HG02588 (cell line): ENCODE measurements at regions not wholly inside any gene's neighbourhood (a gene's known extent, or its start where the extent isn't known, plus 50 kb on each side); places are given as distances from the start of the nearest gene placed in this dataset.
"Not testable (repeated sequence)": the region's sequence is repeated elsewhere in the genome, so short reads cannot be mapped to it uniquely, and the experiment has no call there.

Experiments
- ATAC-seq: cut with Tn5 transposase; IDR thresholded peaks from one replicate; pipeline ENCODE4 v1.9.1; 2021; ENCODE audit warnings: mild to moderate bottlenecking, moderate library complexity; ENCODE audit not compliant: unreplicated experiment

- ATAC-seq = no peak
Measured at GRCh38 chr6:145132709-145133108, 602.6 kb downstream of the EPM2A start.

DNA sequence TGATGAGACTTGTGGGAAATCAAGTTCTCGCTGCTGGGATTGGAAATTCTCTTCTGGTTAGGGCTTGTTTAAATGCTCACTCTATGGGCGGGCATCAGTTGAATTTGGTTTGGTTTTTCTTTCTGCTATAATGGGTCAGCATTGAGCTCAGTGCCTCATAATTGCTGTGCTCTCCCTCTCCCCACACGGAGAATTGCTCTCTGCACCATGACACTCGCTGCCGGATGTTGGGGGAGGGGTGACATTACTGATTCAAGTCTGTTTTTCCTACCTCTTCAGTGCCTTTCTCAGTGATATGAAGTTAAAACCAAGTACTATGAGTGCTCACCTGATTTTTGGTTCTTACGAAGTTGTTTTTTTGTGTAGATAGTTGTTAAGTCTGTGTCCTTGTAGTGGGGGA lies 599.6 kb downstream of the EPM2A start:
- no peak for ATAC-seq

DNA sequence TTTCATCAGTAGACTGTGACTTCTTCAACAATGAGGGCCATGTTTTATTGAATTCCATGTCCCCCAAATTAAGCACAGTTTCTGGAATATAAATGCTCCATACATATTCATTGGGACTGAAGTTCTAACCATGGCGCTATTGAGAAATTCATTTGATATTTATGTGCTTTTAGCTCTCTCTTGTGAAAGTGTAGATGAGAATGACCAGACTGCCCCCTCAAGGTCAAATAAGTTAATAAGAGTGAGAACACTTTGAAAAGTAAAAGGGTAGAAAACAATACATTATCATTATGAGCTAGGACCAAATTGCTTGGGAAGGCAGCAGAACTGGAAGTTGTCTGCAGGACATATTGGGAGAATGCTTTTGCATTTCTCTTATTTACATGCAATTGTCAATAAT lies 597.9 kb downstream of the EPM2A start:
- ATAC-seq = no peak

DNA sequence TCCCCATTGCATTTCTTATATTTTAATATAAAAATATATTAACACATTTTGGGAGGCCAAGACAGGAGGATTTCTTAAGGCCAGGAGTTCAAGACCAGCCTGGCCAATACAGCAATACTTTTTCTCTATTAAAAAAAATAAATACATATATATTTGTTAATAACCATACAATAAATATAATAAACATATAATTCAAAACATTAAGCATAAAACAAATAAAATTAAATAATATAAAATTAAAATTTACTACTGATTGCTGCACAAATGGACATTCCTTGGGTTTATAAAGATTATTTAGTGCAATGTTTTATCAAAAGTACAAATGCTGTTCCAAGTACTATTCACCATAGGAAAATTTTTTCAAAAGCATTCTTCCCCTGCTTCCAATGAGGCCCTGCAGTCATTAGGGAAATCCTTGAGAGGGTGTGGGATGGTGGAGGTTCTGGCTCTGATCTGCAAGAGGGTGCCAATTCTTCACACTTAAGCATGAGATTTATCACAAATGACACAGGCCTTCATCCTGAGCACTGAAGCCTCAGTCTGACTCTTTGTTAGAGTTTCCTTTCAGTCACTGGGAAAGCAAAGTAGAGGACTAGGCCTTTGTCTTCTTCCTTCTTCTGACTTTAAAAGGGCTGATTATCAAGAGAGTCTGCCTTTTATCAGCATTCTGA lies 596.7 kb downstream of the EPM2A start:
- no peak for ATAC-seq

- ATAC-seq = no peak
Measured at GRCh38 chr6:145139140-145139850, 596.0 kb downstream of the EPM2A start.

GRCh38 chr6:145139895-145140294 lies 595.4 kb downstream of the EPM2A start:
- no peak for ATAC-seq

- no peak for ATAC-seq
Measured at GRCh38 chr6:145141572-145141971, 593.7 kb downstream of the EPM2A start.

DNA sequence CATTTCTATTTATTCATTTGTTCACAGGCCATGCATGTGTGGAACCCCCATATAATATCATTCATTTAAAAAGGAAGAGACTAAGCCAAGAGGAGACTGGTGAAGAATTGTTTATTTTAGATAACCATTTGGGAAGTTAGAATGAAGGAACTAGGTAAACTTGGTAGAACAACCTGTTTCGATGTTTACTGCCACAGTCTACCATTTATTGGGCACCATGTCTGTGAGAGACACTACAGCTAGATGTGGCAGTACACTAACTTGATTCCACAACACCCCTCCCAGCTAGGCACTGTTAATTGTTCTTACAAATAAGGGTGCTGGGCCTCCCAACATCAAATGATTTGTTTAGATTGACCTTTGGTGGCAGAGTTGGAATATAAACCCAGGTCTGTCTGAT lies 592.4 kb downstream of the EPM2A start:
- ATAC-seq = no peak

- ATAC-seq = no peak
Measured at GRCh38 chr6:145143379-145143778, 591.9 kb downstream of the EPM2A start.

DNA sequence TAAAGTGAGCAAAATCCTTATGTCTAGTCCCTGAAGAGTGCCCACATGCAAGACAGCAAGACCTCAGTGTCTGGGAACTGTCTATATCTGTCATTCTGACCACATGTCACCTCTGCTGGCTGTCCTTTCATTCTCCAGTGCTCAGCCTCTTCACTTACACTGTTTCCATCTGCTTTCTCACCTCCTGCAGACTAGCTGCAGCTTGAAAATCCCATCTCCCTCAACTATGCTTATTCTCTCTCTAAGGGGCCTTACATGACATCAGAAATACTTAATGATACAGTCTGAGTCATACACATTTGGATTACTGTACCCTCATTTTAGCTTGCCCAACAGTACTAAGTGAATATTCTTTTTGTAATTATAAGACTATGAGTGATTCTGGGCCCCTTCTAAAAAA lies 587.8 kb downstream of the EPM2A start:
- ATAC-seq = peak; percentile 9

GRCh38 chr6:145147981-145148749 lies 587.2 kb downstream of the EPM2A start:
- ATAC-seq = peak; percentile 78

GRCh38 chr6:145148776-145149175 lies 586.5 kb downstream of the EPM2A start:
- no peak for ATAC-seq

GRCh38 chr6:145151624-145152023 lies 583.7 kb downstream of the EPM2A start:
- no peak for ATAC-seq

DNA sequence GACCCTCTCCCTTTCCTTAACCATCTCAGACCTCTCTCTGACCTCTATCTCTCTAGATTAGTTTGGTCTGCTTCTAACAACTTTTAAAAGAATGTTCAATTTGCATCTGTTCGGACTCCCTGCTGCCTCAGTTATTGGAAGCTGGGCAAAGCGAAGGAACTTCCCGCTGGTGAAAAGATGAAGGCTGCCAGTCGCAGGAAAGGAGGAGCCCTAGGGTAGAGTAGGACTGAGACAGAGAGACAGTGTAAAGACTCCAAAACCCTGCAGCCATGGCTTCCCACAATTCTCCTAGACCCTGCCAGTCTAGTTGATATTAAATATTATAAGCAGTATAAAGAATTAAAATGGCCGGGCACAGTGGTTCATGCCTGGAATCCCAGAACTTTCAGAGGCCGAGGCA lies 581.8 kb downstream of the EPM2A start:
- no peak for ATAC-seq

DNA sequence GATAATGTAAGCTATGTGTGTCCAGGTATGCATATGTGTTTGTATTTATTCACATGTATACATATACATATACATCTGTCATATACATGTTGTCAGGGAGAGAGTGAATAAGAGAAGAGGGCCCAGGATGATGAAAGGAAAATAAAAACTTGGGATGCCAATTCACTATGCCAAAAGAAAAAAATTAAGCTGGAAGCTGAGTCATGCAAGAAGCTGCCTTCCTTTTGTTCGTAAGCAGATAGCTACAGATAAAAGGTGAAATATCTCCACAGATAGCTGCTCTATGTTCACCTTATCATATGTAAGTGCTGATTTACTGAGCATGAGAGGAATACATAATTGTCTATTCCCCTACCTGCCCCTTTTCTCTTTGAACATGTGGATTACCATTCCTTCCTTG lies 579.9 kb downstream of the EPM2A start:
- no peak for ATAC-seq

GRCh38 chr6:145155873-145156782 lies 579.2 kb downstream of the EPM2A start:
- no peak for ATAC-seq

DNA sequence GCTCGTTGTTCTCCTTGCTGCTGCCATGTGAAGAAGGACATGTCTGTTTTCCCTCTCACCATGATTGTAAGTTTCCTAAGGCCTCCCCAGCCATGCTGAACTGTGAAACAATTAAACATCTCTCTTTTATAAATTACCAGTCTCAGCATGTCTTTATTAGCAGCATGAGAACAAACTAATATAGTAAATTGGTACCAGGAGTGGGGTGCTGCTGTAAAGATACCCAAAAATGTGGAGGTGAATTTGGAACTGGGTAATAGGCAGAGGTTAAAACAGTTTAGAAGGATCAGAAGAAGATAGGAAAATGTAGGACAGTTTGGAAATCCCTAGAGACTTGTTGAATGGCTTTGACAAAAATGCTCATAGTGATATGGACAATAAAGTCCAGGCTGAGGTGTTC lies 576.7 kb downstream of the EPM2A start:
- not testable (repeated sequence) for ATAC-seq

- no peak for ATAC-seq
Measured at GRCh38 chr6:145159921-145160320, 575.4 kb downstream of the EPM2A start.

GRCh38 chr6:145161501-145161900 lies 573.8 kb downstream of the EPM2A start:
- ATAC-seq = no peak

- ATAC-seq = no peak
Measured at GRCh38 chr6:145169726-145170224, 565.5 kb downstream of the EPM2A start.

DNA sequence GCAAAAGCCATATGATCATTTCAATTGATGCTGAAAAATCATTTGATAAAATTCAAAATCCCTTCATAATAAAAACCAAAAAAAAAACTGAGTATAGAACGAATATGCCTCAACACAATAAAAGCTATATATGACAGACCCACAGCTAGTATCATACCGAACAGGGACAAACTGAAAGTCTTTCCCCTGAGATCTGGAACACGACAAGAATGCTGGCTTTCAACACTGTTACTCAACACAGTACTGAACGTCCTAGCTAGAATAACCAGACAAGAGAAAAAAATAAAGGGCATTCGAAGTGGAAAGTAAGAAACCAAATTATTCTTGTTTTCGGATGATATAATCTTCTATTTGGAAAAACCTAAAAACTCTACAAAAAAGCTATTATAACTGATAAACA lies 559.9 kb downstream of the EPM2A start:
- no peak for ATAC-seq
